ENCODE measurements at regions not wholly inside any gene's neighbourhood (a gene's known extent, or its start where the extent isn't known, plus 50 kb on each side); places are given as distances from the start of the nearest gene placed in this dataset.

- ChIA-PET CTCF (no interaction called here), POLR2A (ENCODE audit: unreplicated experiment) (no interaction called here)
- intact Hi-C loops (cut with micrococcal nuclease) (no loop called here), in situ Hi-C loops (cut with MboI; ENCODE audit: low sequenced_read_pairs) (no loop called here), dilution Hi-C loops (cut with HindIII; ENCODE audit: low sequenced_read_pairs, unreplicated experiment) (no loop called here)
- Histone ChIP-seq H2BK120ac (ENCODE audit: low read depth, low read length) (no peak overlapping the region), H3K9me1 (ENCODE audit: insufficient read depth, low read length) (no peaks in the 10 kb centered on the region), H3K4me2 (ENCODE audit: low read depth, low read length) (no peak overlapping the region), H3K14ac (replicated peaks; ENCODE audit: low read depth, low read length) (no peak overlapping the region), H2BK15ac (ENCODE audit: low read depth, low read length) (no peak overlapping the region), H3K9ac (ENCODE audit: low read depth, low read length) (no peak overlapping the region), H4K20me1 (ENCODE audit: insufficient read depth, low read length) (no peaks in the 10 kb centered on the region), H3K4me1 (ENCODE audit: control insufficient read depth, insufficient read depth, low read length) (no peaks in the 10 kb centered on the region), H4K5ac (ENCODE audit: low read depth, low read length) (no peak overlapping the region), H3K27me3 (ENCODE audit: control insufficient read depth, insufficient read depth, low read length) (no peaks in the 10 kb centered on the region), H2AK9ac (replicated peaks; ENCODE audit: low read depth, low read length, poor library complexity) (no peak overlapping the region), H3K18ac (ENCODE audit: low read depth, low read length) (no peak overlapping the region), H3K23ac (ENCODE audit: low read depth, low read length) (no peak overlapping the region), H3K9me3 (ENCODE audit: control insufficient read depth, insufficient read depth, low read length) (no peaks in the 10 kb centered on the region), H2BK5ac (ENCODE audit: low read depth, low read length, poor library complexity, severe bottlenecking) (no peak overlapping the region), H3K4ac (ENCODE audit: low read depth, low read length) (no peak overlapping the region), H3K27ac (ENCODE audit: insufficient read depth, low read length) (no peak overlapping the region), H3K36me3 (ENCODE audit: control insufficient read depth, insufficient read depth, low read length) (no peaks in the 10 kb centered on the region), H4K8ac (ENCODE audit: low read depth in 2 of 2, low read length in 2 of 2) (no peak overlapping the region), H2BK20ac (ENCODE audit: low read depth, low read length) (no peak overlapping the region), H3K4me3 (ENCODE audit: insufficient read depth, low read depth, low read length) (no peak overlapping the region), H4K91ac (ENCODE audit: insufficient read depth, low read depth, low read length) (no peak overlapping the region), H2AK5ac (ENCODE audit: low read depth, low read length) (no peak overlapping the region), H3K56ac (ENCODE audit: extremely low read depth, insufficient read depth, low read length) (no peak overlapping the region), H2AFZ (replicated peaks; ENCODE audit: low read length, poor library complexity) (no peak overlapping the region), H3K79me1 (ENCODE audit: low read depth in 1 of 2, low read length in 2 of 2) (no peaks in the 10 kb centered on the region)
- no CpG with 5 or more reads among the region's 1 CpG for WGBS, 2 experiments (ENCODE audit: extremely low coverage in 2 of 2, insufficient read length in 1 of 2)
- ATAC-seq (ENCODE audit: low read depth), result no peak
- no peak for DNase-seq
- TF ChIP-seq ELK1 (IDR thresholded peaks at IDR 0.05; ENCODE audit: borderline replicate concordance, low read depth, low read length) (no peak), USF2 (IDR thresholded peaks at IDR 0.05; ENCODE audit: low read depth, low read length) (no peak), POLR2A (IDR thresholded peaks at IDR 0.05; ENCODE audit: low read depth, low read length) (no peak), MXI1 (IDR thresholded peaks at IDR 0.05; ENCODE audit: borderline replicate concordance, low read depth, low read length) (no peak), BHLHE40 (IDR thresholded peaks at IDR 0.05; ENCODE audit: low read depth, low read length) (no peak), RAD21 (IDR thresholded peaks at IDR 0.05; ENCODE audit: low read length) (no peak), RCOR1 (IDR thresholded peaks at IDR 0.05; ENCODE audit: insufficient replicate concordance, low read length) (no peak), NFE2L2 (IDR thresholded peaks at IDR 0.05; ENCODE audit: low read depth, low read length) (no peak), CTCF (conservative IDR thresholded peaks at IDR 0.05; ENCODE audit: low read depth, low read length) (no peak), MAZ (IDR thresholded peaks at IDR 0.05; ENCODE audit: borderline replicate concordance, low read depth, low read length) (no peak), CEBPB (IDR thresholded peaks at IDR 0.05; ENCODE audit: low read depth, low read length) (no peak), RFX5 (IDR thresholded peaks at IDR 0.05; ENCODE audit: low read depth, low read length) (no peak), FOS (IDR thresholded peaks at IDR 0.05; ENCODE audit: low read depth, low read length) (no peak), SMC3 (IDR thresholded peaks at IDR 0.05; ENCODE audit: low read depth, low read length) (no peak), MAFK (IDR thresholded peaks at IDR 0.05; ENCODE audit: low read depth, low read length) (no peak), CHD1 (IDR thresholded peaks at IDR 0.05; ENCODE audit: low read depth, low read length) (no peak)
- BruUV-seq (replicated peaks), result no TSS peak
These were observed 475.1 kb downstream of the NAV3 start for GRCh38 chr12:78305808-78306207.
